HepG2 (cell line): ENCODE measurements at regions not wholly inside any gene's neighbourhood (a gene's known extent, or its start where the extent isn't known, plus 50 kb on each side); places are given as distances from the start of the nearest gene placed in this dataset.
A peak's percentile ranks its signal among the peaks of the same experiment; 100 is the strongest.

Source experiments
- ELF3 ChIP-seq: IDR thresholded peaks from 2 replicates; pipeline ENCODE4 v1.6.1; 2016; ENCODE audit warnings: missing genetic modification reagents, missing compliant biosample characterization
- GZF1 ChIP-seq: sonication (generic); formaldehyde crosslinking; IDR thresholded peaks from 2 replicates; pipeline ENCODE4 v1.5.1; 2020; ENCODE audit warnings: mild to moderate bottlenecking, missing genetic modification reagents
- KLF13 ChIP-seq: sonication (generic); formaldehyde crosslinking; IDR thresholded peaks from 2 replicates; pipeline ENCODE4 v1.4.0; 2020; ENCODE audit warnings: mild to moderate bottlenecking, missing genetic modification reagents
- MAX ChIP-seq: IDR thresholded peaks from 2 replicates; pipeline ENCODE4 v1.6.1; 2012; ENCODE audit warnings: inconsistent platforms
- TBX3 ChIP-seq: fragments of 450-650 bp; IDR thresholded peaks from 2 replicates; pipeline ENCODE4 v1.6.1; 2017; ENCODE audit warnings: antibody characterized with exemption, mild to moderate bottlenecking, inconsistent platforms, borderline replicate concordance
- ZNF280D ChIP-seq: sonication (generic); formaldehyde crosslinking; IDR thresholded peaks from 2 replicates; pipeline ENCODE4 v1.5.1; 2020; ENCODE audit warnings: mild to moderate bottlenecking, missing genetic modification reagents
- ZNF44 ChIP-seq: sonication (generic); formaldehyde crosslinking; IDR thresholded peaks from 2 replicates; pipeline ENCODE4 v1.5.1; 2020; ENCODE audit warnings: mild to moderate bottlenecking, missing genetic modification reagents
- ZNF83 ChIP-seq: sonication (generic); formaldehyde crosslinking; IDR thresholded peaks from 2 replicates; pipeline ENCODE4 v1.4.0; 2020; ENCODE audit warnings: missing genetic modification reagents, mild to moderate bottlenecking, borderline replicate concordance

DNA sequence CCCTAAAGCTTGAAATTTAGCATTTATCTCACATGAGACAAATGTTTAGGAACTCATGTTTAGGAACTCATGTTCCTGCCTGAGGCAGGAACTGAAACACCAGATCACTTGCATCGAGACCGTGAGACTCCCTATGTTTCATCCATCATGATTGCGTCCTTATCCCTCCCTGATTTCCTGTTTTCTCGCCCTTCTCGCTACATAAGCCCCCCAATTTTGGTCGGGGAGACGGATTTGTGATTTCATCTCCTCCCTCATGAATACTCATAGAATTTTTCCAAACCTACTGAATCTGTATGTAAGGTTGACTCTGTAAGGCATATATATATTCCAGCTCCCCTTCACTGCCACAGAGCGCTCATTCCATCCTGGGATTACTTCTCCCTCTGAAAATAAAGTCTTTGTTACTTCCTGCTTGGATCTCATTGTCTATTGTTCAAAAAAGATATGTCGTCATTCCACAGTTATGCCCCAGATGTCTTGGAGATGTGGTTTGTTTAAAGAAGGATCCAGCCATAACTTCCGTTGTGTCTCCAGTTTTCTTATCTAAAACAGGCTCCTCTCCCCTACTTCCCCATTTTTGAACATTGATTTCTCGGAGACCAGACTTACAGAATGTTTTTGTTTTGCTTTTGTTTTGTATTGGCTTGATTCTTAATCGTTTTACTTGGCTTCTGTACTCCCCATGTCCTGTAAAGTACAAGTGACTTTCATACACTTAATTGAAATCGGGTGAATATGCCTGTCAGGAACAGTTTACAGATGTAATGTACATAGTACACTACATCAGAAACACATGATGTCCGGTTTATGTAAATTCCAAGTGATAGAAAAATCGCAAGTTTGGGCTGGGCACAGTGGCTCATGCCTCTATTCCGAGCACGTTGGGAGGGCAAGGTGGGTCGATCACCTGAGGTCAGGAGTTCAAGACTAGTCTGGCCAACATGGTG, 118.7 kb downstream of the HFE start (continued):
- TF ChIP-seq ELF3 (0 out of 2 replicates have a peak, but pooled peaks have one; percentile 18), ZNF280D (no peak), KLF13 (CRISPR knock-in tag) (no peak), TBX3 (no peak), ZNF44 (CRISPR knock-in tag) (no peak), ZNF83 (CRISPR knock-in tag) (no peak), MAX (no peak), GZF1 (CRISPR knock-in tag) (no peak)
